Ishikawa (cell line): ENCODE measurements at regions not wholly inside any gene's neighbourhood (a gene's known extent, or its start where the extent isn't known, plus 50 kb on each side); places are given as distances from the start of the nearest gene placed in this dataset.

Experiments
- CEBPB ChIP-seq: IDR thresholded peaks from 2 replicates; pipeline ENCODE4 v1.6.1; 2012
- CREB1 ChIP-seq: IDR thresholded peaks from 2 replicates; pipeline ENCODE4 v1.6.1; 2012; ENCODE audit warnings: low read depth
- EGR1 ChIP-seq: IDR thresholded peaks from 2 replicates; pipeline ENCODE4 v1.6.1; 2012
- EP300 ChIP-seq: IDR thresholded peaks from 2 replicates; pipeline ENCODE4 v1.6.1; 2012; ENCODE audit warnings: borderline replicate concordance
- FOXM1 ChIP-seq: IDR thresholded peaks from 2 replicates; pipeline ENCODE4 v1.6.1; 2012; ENCODE audit warnings: low read depth, borderline replicate concordance
- MAX ChIP-seq: IDR thresholded peaks from 2 replicates; pipeline ENCODE4 v1.6.1; 2012
- NFIC ChIP-seq: IDR thresholded peaks from 2 replicates; pipeline ENCODE4 v1.6.1; 2012
- RAD21 ChIP-seq: IDR thresholded peaks from 2 replicates; pipeline ENCODE4 v1.6.1; 2012; ENCODE audit warnings: low read depth
- REST ChIP-seq: IDR thresholded peaks from 2 replicates; pipeline ENCODE4 v1.6.1; 2012; ENCODE audit warnings: low read depth, mild to moderate bottlenecking
- TAF1 ChIP-seq: IDR thresholded peaks from 2 replicates; pipeline ENCODE4 v1.6.1; 2012; ENCODE audit warnings: low read depth, mild to moderate bottlenecking
- TCF12 ChIP-seq: IDR thresholded peaks from 2 replicates; pipeline ENCODE4 v1.6.1; 2012; ENCODE audit warnings: low read depth
- TEAD4 ChIP-seq: IDR thresholded peaks from 2 replicates; pipeline ENCODE4 v1.6.1; 2012
- USF1 ChIP-seq: IDR thresholded peaks from 2 replicates; pipeline ENCODE4 v1.6.1; 2012
- YY1 ChIP-seq: IDR thresholded peaks from 2 replicates; pipeline ENCODE4 v1.6.1; 2012; ENCODE audit warnings: low read depth
- ZBTB7A ChIP-seq: IDR thresholded peaks from 2 replicates; pipeline ENCODE4 v1.6.1; 2012; ENCODE audit warnings: low read depth

GRCh38 chr10:93181271-93182048 lies 107.8 kb downstream of the CYP26A1 start:
- TF ChIP-seq NFIC (no peak), REST (no peak), TEAD4 (no peak), EP300 (no peak), TCF12 (no peak), YY1 (no peak), CEBPB (no peak), CREB1 (no peak), ZBTB7A (no peak), EGR1 (no peak)

- TF ChIP-seq CREB1 (no peak), TCF12 (no peak), EP300 (no peak), YY1 (no peak)
These were observed 108.3 kb downstream of the CYP26A1 start for GRCh38 chr10:93182049-93182327.

GRCh38 chr10:93182790-93183189 lies 109.1 kb downstream of the CYP26A1 start:
- TF ChIP-seq NFIC, result no peak
- no peak for TF ChIP-seq TAF1
- TF ChIP-seq TEAD4, result no peak
- TF ChIP-seq TCF12, result no peak
- TF ChIP-seq CREB1, result no peak
- no peak for TF ChIP-seq YY1
- TF ChIP-seq EP300, result no peak
- TF ChIP-seq MAX, result no peak

GRCh38 chr10:93186653-93187052 lies 113.0 kb downstream of the CYP26A1 start:
- TF ChIP-seq TCF12 (no peak), EP300 (no peak), EGR1 (no peak), ZBTB7A (no peak), RAD21 (no peak), USF1 (no peak), TAF1 (no peak), REST (no peak), NFIC (no peak), TEAD4 (no peak), MAX (no peak), CREB1 (no peak), YY1 (no peak), FOXM1 (no peak), CEBPB (no peak)

GRCh38 chr10:93189944-93190343 lies 116.3 kb downstream of the CYP26A1 start:
- TF ChIP-seq RAD21, result no peak
- no peak for TF ChIP-seq CREB1
- no peak for TF ChIP-seq REST
- TF ChIP-seq YY1, result no peak
- no peak for TF ChIP-seq TCF12
- no peak for TF ChIP-seq TEAD4
- TF ChIP-seq TAF1, result no peak
- TF ChIP-seq EP300, result no peak
- TF ChIP-seq ZBTB7A, result no peak
- TF ChIP-seq MAX, result no peak
- no peak for TF ChIP-seq CEBPB
- no peak for TF ChIP-seq NFIC
- TF ChIP-seq USF1, result no peak
- no peak for TF ChIP-seq FOXM1
- TF ChIP-seq EGR1, result no peak
